HK-2 (cell line): ENCODE measurements at regions not wholly inside any gene's neighbourhood (a gene's known extent, or its start where the extent isn't known, plus 50 kb on each side); places are given as distances from the start of the nearest gene placed in this dataset.
"Not testable (repeated sequence)": the region's sequence is repeated elsewhere in the genome, so short reads cannot be mapped to it uniquely, and the experiment has no call there.

ENCODE experiments used
- DNase-seq: peaks from one replicate; pipeline ENCODE4 v3.0.0-alpha.2; 2018; ENCODE audit not compliant: unreplicated experiment

DNA sequence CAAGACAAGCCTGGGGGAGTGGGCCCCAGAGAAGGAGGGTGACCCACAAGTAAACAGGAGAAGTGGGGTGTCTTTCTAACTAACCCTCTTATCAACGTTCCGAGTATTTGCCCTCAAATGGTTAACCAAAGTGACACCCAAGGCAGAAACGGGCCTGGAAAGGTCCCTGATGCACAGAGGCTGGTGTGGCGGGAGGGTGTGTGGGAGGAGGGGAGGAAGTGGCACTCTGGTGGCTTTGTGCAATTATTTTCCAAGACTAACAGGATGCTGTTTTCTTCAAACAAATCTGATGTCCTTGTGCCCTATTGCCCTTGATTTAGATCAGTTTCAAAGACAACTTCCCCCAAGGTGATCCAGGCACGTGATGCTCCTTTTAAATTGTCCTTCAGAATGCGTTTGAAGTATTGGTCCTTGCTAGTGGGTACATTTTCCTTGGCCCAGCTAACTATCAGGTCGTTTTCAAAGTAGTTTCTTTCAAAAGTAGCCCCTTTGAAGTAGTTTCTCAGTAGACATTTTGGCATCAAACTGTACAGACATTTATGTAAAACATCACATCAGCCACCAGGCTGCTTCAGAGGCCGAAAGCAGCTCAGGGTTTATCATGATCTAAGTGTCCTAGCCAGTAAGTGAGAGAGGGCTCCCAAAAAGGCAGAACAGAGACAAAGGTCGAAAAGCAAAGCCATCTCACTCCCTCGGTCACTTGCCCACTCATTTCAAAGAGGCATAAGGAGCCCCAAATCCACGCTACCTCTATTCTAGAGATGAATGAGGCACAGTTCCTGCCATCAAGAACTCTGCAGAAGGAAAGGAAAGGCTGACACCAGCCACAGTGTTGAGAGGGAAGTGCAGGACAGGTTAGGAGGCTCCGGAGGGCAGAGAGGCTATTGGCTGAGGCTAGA lies 371.1 kb upstream of the ID2 start:
- no peak for DNase-seq

DNA sequence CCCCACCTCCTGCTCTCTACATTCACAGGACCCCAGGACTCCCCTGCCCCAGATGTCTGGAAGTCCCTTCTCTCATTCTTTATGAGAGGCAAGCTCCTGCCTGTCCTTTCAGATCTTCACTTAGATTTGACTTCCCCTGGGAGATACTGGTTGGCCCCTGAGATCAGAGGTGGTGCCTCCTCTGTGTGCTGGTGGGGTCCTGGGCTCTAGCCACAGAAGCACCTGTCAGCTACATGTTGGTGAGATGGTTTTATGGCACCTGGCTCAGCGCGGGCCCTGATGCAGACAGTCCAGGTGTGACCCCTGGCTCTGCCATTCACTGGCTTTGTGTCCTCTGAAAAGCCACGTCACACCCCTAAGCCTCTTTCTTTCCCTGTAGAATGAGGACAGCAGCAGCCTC lies 369.6 kb upstream of the ID2 start:
- no peak for DNase-seq

DNA sequence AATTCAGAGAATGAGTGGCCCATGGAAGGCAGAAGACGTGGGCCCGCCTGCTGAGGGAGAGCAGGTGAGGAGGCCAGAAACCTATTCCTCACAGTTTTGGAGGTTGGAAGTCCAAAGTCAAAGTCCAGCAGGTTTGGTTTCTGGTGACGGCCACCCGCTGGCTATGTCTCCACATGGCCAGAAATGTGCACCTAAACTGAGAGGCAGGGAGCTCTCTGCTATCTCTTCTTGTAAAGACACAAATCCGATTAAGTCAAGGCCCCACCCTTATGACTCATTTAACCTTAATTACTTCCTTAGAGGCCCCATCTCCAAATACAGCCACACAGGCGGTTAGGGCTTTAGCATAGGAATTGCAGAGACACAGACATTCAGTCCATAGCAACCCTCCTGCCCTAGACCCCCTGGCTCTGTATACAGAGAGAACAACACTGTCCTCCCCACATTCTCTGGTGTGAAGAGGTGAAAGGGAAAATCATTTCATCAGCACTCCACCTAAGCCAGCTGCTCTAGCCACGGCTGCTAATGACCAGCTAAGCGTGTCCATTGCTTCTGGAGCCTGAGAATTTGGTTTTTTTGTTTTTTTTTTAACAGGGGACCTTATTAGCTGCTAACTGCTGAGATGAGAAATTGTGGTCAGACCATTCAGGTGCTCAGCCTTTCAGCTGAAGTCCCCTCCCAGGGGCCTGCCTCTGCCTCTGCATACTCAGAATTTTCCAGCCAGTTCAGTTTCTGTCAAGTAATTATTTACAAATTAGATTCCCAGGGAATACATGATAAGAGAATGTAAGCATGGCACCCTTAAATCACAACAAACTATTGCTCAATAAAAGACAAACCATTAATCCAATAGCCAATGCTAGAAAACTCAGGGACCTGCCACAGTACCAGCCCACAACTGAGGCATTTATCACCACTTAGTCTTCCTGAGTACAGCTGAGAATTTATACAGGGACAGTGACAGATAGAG lies 368.7 kb upstream of the ID2 start:
- DNase-seq, result no peak

DNA sequence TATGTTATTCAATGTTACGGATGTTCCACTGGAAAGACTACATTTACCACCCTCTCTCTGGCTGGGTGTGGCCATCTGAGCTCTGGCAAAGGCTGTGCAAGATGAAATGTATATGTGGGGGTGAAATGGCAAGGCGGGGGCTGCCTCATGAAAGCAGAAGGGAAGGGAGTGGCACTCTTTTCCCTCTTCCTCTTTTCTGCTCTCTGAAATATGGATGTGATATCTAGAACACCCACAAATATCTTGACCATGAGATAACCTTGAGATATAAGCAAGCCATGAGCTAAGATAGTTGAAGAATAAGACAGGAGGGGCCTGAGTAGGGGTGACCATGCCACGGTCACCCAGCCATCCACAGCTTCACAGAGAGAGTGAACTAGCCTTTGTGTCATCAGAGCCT lies 367.8 kb upstream of the ID2 start:
- no peak for DNase-seq

DNA sequence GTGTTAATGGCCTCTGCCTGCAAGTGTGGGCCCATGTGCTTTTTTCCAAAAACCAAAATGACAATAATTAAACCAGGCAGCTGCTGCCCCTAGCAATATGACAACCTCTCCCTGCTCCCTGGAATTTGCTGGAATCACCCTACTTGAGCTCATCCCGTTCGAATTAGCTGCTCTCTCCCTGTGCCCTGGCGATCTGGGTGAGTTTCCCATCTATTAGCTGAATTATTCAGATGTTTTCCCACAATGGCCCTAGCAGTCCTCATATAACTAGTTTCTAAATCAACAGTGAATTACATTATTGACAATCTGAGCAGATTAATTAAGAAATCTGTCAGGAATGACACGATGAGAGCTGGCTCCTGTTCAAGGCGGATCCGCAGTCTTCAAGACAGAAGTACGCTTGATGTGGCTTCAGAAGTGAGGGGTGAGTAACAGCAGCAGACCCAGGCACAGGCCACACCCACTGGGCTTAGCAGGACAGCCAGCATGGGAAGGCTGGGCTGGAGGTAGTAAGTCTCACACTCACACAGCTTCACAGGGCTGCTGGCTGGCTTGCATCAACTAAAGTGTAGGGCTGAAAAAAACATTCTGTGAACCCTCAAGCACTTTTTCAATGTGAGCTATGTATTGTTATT lies 366.2 kb upstream of the ID2 start:
- no peak for DNase-seq

DNA sequence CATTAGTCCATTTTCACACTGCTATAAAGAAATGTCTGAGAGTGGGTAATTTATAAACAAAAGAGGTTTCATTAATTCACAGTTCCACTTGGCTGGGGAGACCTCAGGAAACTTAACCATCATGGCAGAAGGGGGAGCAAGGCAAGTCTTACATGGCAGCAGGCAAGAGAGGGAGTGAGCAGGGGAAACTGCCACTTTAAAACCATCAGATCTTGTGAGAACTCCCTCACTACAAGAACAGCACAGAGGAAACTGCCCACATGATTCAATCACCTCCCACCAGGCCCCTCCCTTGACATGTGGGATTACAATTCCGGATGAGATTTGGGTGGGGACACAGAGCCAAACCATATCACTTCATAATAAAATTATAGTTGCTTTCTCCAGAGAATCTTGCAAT lies 365.5 kb upstream of the ID2 start:
- no peak for DNase-seq

DNA sequence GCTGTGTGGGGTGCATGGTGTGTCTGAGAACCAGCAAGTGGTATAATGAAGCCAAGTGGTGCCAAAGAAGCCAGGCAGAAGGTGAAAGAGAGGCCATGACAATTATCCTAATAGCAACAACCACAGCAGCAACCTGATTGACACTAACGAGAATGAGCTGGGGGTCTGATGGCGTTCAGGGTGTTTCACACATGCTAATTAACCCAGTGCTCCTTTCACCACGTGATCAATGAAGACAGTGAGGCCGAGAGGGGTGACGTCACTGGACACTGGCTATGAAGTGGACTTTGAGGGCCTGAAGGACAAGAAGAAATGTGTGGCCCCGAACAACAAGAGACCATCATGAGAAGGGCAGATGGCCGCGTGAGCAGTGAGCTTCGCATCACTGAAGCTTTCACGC lies 364.4 kb upstream of the ID2 start:
- no peak for DNase-seq

DNA sequence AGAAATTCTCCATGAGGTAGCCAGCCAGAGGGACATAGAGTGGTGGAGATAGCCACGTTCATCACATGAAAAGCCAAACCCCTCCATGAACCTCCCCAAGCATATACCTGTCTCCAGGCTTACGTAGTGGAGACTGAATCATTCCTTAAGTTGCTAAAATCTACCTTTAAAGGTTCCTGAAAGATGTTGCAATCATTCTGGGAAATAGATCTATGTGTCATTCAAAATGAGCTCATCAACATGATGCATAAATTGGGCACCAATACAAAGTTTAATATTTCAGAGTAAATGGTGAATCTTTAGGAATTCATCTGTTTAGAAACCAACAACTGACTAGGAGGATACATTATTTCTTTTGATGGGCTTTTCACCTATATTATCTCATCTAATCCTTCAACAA lies 362.6 kb upstream of the ID2 start:
- no peak for DNase-seq

DNA sequence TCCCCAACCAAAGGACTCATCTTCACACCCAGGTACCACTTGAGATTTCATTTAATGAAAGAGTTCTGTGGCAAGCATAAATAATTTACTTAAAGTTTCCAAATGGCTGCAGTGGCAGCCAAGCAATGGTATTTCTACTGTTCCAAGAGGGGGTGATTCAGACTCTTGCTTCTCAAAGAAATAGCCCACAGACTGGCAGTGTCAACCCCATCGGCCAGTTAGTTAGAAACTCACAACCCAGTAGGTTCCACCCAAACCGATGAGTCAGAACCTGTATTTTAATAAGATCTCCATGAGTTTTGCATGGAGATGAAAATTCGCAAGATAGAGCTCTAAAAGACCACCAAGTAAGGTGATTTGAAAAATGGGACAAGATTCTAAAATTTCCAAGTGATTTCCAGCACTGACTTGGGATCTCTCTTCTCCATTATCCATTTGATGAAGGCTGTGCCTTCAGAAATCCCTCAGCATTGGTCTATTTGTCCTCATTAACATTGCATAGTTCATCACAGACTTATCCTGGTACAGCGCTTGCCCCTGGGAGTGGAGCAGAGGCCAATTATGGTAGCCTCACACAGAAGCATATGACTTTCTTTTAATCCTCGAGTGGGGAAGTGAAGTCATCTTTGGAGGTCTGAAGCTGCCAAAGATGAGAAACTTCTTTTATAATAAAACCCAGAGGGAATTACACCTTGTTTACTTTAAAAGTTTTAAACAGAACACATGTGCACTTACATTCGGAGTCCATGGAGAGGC lies 361.4 kb upstream of the ID2 start:
- DNase-seq, result no peak

DNA sequence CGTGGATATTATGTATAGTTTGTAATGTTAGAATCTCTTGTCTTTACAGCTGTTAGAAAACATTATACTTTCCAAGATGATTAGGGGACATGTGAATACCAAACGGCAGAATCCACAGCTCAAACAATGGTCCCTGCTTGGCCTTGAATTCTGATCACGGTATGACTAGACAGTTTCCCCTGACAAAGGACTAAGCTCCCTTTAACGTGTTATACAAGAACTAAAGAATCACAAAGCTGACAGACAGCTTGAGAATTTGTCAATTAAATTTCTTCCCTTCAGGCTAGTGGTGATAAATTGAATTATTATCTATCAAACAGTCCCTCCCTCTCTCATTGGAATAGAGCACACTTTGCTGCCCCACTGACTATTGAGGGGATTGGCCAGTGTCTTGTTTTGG lies 359.2 kb upstream of the ID2 start:
- DNase-seq, result no peak

DNA sequence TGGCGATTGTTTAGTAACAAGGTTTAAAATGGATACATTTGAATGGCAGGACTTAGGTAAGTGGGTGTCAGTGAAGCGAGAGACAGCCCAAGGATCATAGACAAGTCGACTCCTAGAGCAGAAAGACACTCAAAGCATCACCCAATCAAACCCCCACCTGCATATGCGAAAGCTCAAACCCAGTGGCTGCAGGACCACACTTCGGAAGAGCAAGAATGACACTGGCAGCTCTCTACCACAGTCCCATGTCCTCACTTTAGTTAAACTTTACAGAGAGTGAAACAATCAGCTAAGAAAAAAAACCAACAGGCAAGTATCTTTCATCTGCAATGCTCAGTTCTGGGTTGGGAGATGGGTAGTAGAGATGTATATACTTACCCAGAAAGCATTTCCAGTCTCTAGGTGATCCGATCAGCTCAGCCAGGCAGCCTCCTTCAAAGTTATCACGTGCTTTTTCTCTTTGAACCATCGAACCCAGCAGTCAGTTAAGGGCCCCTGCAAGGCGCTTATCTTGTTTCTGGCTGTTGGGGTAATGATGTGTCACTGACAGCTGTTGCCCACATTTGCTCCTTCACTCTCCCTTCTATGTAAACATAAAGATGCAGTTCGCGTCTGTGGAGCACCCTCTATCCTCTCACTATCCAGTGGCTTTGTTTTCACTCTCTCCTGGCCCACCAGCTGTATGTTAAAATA lies 357.5 kb upstream of the ID2 start:
- DNase-seq, result no peak

DNA sequence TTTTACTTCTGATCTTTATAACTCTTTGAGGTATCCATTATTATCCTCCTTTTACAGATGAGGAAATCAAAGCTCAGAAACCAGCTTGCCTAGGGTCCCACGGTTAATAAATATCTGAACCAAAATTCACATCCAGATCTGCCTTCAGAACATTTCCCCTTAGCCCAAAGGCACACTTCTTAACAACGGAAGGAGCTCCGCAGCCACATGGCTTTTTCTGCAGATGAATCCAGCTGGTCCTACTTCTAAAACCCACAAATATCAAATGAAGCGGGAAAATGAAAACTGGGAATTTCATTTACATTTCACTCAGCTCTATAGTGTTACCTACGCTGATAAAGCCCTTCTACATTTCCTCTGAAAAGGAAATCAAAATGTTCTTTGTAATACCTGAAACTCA lies 357.0 kb upstream of the ID2 start:
- DNase-seq, result no peak

DNA sequence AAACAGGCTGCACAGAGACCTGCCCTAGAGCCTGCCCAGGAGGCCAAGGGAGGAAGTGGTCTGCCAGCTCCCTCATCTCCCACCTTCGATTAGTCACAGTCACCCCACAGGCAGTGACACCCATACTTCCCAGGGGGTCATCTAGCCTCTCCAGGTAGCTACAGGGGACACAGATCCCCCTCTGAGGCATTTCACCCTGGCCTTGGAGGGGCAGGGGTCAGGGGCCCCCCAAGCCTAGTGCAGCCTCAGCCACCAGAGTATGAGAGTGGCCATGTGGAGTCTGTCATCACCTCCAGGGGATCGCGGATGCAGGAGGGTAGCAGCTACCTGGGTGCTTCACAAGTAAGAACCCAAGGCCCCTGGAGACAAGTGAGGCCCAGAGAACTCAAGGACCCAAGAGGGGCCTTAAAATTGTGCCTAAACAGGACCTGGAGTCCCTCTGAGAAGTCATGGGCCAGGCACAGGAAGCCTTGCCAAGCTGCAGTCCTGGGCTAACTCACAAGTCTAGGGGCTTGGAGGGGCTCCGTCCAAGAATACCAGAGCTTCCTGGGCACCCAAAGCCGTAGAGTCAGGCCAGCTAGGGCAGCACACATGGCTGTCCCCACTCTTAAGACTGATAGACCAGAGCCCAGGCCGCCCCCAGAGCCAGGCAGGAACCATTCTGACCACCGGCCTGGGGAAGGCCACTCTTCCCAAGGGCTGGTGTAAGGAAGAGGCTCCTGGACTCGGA lies 354.3 kb upstream of the ID2 start:
- no peak for DNase-seq

DNA sequence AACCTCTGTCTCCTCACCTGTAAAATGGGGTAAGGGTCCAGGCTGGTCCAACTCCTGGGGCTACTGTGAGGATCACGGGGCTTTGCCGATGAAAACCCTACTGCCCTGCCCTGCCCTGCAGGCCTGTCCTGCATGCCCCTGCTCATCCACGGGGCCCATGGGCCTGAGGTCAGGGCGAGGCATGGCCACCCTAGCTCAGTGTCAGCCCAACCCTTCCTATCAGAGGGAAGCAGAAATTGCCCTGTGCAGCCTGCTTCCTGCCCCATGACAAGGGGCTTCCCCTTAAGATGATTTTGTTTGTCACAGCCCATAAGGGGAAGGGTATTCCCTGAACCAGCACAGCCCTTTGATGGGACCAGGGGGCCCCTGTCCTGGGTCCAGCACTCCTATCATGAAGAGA lies 353.6 kb upstream of the ID2 start:
- DNase-seq, result no peak

DNA sequence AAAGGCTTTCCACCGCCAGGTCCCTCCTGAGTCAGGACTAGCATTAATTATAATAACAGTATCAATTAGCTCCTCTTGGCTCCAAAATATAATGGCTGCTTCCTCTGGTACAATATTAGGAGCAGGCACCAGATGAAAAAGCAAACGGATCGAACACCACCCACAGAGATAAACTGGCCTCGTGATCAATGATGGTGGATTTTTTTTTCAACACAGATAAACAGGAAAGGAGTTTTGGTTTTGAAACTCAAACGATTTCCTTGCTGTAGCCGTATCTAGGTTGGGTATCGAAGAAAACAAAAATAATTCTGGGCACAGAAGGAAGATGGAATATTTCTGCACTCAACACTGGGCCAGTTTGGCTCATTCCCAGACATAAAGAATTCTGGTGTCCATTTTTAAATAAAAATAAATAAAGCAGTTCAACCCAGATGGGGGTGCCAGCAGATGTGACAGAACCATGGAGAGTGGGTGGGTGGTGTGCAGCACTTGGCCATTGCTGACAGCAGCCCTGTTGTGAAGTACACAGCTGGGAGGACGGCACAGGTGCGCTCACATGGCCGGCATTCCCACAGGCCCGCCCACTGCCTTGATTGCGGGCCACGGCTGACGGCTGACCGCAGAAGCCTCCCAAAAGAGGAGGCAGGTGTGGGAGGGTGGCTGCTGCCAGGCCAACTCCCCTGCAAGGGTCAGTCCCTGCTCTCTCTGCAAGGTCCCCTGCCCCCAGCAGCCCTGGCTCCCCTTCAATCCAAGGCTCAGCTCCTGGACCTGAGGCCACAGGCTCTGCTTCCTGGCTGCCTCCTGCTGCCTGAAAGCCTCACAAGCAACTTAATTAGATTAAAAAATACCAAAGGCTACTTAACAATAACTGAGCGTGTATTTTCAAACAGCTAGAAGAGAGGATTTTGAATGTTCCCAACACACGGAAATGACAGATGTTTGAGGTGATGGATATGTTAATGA lies 351.9 kb upstream of the ID2 start:
- DNase-seq, result no peak

DNA sequence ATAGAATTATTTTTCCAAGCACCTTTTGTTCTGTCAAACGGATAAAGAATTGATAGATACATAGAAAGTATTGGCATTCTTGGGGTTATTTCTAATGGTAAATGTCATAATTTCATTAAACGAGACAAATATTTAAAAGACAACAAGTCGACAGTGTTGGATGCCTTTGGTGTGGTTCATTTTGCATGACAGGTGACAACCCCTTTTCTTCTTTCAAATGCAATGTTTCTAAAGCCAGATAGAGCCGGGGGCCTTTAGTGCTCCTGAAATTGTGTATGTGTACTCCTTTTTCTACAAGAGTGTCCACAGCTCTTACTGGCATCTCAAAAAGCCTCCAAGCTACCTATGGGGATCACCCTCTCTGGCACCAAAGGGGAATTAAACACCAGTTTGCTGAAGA lies 350.8 kb upstream of the ID2 start:
- DNase-seq, result no peak

DNA sequence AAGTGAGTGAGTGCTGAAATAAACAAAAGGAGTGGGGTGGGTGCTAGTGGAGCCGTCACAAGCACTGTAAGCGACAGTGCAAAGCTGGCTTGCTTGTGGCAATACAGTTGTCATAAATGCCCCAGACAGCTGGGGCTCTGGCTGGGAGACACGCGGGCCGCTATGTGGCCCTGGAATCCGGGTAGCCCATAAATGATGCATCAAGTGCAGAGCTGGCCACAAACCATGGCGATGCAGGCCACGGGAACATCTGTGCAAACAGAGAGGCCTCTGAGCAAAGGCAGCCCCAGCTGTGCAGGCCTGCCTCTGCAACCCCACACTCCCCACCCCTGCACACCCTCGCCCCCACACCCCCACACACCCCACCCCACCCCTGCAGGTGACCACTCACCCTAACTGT lies 349.2 kb upstream of the ID2 start:
- DNase-seq, result no peak

DNA sequence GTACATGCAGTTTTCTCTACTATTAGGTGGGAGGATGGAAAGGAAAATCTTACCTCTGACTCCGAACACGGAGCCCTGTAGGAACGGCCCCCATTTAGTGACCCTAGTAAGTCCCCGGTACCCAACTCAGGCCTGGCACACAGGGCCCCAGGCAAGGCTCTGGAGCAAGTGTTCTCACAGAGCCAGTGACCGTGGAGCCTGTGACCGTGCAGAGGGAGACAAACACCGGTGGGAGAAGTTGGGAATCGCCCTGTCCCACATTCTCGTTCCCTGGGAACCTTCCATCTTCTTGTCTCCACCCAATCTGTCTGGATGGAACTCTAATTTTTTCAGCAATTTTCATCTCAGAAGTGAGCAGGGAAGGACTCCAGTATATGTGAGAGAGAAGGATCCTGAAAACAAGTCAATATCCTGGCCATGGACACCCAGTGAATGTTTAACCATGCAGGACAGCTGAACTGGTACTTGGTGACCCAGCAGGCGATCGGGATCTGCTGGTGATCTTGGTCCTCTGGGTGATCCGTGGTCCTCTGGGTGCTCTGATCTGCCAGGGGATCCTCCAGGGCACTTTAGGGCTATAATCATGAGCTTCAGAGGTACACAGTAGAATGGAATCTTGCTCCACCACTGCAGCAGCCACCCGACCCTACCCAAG lies 348.6 kb upstream of the ID2 start:
- no peak for DNase-seq

DNA sequence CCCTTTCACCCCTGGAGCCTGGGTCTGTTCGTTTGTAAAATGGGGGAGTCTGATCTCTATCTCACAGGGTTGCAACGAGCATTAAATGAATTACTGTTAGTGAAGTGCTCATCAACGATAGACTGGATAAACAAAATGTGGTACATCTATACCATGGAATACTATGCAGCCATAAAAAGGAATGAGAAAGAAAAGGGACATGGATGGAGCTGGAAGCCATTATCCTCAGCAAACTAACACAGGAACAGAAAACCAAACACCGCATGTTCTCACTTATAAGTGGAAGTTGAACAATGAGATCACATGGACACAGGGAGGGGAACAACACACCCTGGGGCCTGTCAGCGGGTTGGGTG lies 348.0 kb upstream of the ID2 start:
- not testable (repeated sequence) for DNase-seq
